ENCODE measurements at regions not wholly inside any gene's neighbourhood (a gene's known extent, or its start where the extent isn't known, plus 50 kb on each side); places are given as distances from the start of the nearest gene placed in this dataset.

- H3K79me2 ChIP-seq = no peaks in the 10 kb centered on the region
- no peaks in the 10 kb centered on the region for H3K9me3 ChIP-seq (ENCODE audit: low read depth)
- TF ChIP-seq EZH2phosphoT487 (IDR thresholded peaks at IDR 0.05; ENCODE audit: low read depth, severe bottlenecking, unreplicated experiment) (no peak), EZH2 (IDR thresholded peaks at IDR 0.05; ENCODE audit: borderline replicate concordance) (no peak)
- TF ChIP-seq, protein P1, sequence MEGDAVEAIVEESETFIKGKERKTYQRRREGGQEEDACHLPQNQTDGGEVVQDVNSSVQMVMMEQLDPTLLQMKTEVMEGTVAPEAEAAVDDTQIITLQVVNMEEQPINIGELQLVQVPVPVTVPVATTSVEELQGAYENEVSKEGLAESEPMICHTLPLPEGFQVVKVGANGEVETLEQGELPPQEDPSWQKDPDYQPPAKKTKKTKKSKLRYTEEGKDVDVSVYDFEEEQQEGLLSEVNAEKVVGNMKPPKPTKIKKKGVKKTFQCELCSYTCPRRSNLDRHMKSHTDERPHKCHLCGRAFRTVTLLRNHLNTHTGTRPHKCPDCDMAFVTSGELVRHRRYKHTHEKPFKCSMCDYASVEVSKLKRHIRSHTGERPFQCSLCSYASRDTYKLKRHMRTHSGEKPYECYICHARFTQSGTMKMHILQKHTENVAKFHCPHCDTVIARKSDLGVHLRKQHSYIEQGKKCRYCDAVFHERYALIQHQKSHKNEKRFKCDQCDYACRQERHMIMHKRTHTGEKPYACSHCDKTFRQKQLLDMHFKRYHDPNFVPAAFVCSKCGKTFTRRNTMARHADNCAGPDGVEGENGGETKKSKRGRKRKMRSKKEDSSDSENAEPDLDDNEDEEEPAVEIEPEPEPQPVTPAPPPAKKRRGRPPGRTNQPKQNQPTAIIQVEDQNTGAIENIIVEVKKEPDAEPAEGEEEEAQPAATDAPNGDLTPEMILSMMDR (IDR thresholded peaks at IDR 0.05; ENCODE audit: poor library complexity) = no peak
- H3K27ac ChIP-seq = no peak overlapping the region
- H3K27me3 ChIP-seq = no peaks in the 10 kb centered on the region
- H3K4me1 ChIP-seq (ENCODE audit: insufficient read depth) = no peaks in the 10 kb centered on the region
- no peak overlapping the region for H3K4me2 ChIP-seq
- no peaks in the 10 kb centered on the region for H3K36me3 ChIP-seq (replicated peaks; ENCODE audit: insufficient read depth, low read depth)
- no peaks in the 10 kb centered on the region for H3K9me2 ChIP-seq (replicated peaks; ENCODE audit: insufficient read depth)
- H4K20me1 ChIP-seq (ENCODE audit: insufficient read depth, poor library complexity, severe bottlenecking) = no peaks in the 10 kb centered on the region
- no peak overlapping the region for H2AFZ ChIP-seq
- no peak for DNase-seq (ENCODE audit: low spot score)
- no peak overlapping the region for H3K4me3 ChIP-seq
These were observed 232.9 kb upstream of the MTPN start for GRCh38 chr7:136210079-136210478.

DNA sequence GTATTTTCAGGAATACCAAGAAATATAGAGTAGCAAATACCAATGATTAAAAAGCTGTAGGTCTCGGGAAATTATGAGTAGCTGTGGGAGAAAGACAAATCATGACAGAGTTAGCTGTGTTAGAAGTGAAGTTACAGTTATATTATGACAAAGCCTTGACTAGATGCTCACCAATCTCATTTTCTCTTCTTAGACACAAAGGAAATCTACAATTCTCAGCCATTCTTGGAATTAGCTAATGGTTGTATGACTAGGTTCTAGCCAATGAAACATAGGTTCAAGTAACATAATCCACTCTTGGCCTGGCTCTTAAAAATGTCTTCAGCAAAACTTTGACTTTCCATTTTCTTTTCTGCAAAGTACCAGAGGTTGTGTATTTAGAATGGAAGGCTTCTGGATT is 228.8 kb upstream of the MTPN start:
- H3K4me2 ChIP-seq = no peak overlapping the region
- no peak overlapping the region for H3K27ac ChIP-seq
- H3K9me3 ChIP-seq (ENCODE audit: low read depth) = no peaks in the 10 kb centered on the region
- 93% methylated on average over 1 of the region's 1 CpG for WGBS (ENCODE audit: low lambda C conversion rate, missing lambda C conversion rate)
- no peaks in the 10 kb centered on the region for H3K36me3 ChIP-seq (replicated peaks; ENCODE audit: insufficient read depth, low read depth)
- no peaks in the 10 kb centered on the region for H4K20me1 ChIP-seq (ENCODE audit: insufficient read depth, poor library complexity, severe bottlenecking)
- no peak for DNase-seq (ENCODE audit: low spot score)
- no peaks in the 10 kb centered on the region for H3K4me1 ChIP-seq (ENCODE audit: insufficient read depth)
- H3K9me2 ChIP-seq (replicated peaks; ENCODE audit: insufficient read depth) = no peaks in the 10 kb centered on the region
- no peaks in the 10 kb centered on the region for H3K27me3 ChIP-seq
- H3K79me2 ChIP-seq = no peaks in the 10 kb centered on the region
- TF ChIP-seq EZH2 (IDR thresholded peaks at IDR 0.05; ENCODE audit: borderline replicate concordance) (no peak), EZH2phosphoT487 (IDR thresholded peaks at IDR 0.05; ENCODE audit: low read depth, severe bottlenecking, unreplicated experiment) (no peak)
- TF ChIP-seq, protein P1 (IDR thresholded peaks at IDR 0.05; ENCODE audit: poor library complexity) = no peak
- no peak overlapping the region for H3K4me3 ChIP-seq
- no peak overlapping the region for H2AFZ ChIP-seq

DNA sequence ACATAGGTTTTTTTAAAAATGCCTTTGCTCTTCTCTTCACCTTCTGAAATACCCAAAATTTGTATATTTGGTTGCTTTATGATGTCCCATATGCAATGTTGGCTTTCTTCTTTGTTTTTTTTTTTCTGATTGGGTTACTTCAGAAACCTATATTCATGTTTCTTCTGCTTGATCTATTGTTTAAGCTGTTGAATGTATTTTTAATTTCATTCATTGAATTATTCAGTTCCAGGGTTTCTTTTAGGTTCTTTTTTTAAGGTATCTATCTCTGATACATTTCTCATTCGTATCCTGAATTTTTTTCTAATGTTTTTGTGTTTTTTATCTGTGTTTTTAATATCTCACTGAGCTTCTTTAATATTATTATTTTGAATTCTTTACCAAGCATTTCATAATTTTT is 221.0 kb upstream of the MTPN start:
- Histone ChIP-seq H3K27ac (no peak overlapping the region), H2AFZ (no peak overlapping the region), H3K79me2 (no peaks in the 10 kb centered on the region), H3K4me3 (no peak overlapping the region), H3K4me2 (no peak overlapping the region), H3K9me2 (replicated peaks; ENCODE audit: insufficient read depth) (no peaks in the 10 kb centered on the region), H3K36me3 (replicated peaks; ENCODE audit: insufficient read depth, low read depth) (no peaks in the 10 kb centered on the region), H3K27me3 (no peaks in the 10 kb centered on the region), H4K20me1 (ENCODE audit: insufficient read depth, poor library complexity, severe bottlenecking) (no peaks in the 10 kb centered on the region), H3K4me1 (ENCODE audit: insufficient read depth) (no peaks in the 10 kb centered on the region), H3K9me3 (ENCODE audit: low read depth) (no peaks in the 10 kb centered on the region)
- TF ChIP-seq EZH2phosphoT487 (IDR thresholded peaks at IDR 0.05; ENCODE audit: low read depth, severe bottlenecking, unreplicated experiment) (no peak), EZH2 (IDR thresholded peaks at IDR 0.05; ENCODE audit: borderline replicate concordance) (no peak)
- TF ChIP-seq, protein P1 (IDR thresholded peaks at IDR 0.05; ENCODE audit: poor library complexity) = no peak
- WGBS (ENCODE audit: low lambda C conversion rate, missing lambda C conversion rate) = 61% methylated on average over 1 of the region's 1 CpG
- no peak for DNase-seq (ENCODE audit: low spot score)

GRCh38 chr7:136194878-136195277 is 217.7 kb upstream of the MTPN start:
- Histone ChIP-seq H3K9me3 (ENCODE audit: low read depth) (no peaks in the 10 kb centered on the region), H3K9me2 (replicated peaks; ENCODE audit: insufficient read depth) (no peaks in the 10 kb centered on the region), H3K79me2 (no peaks in the 10 kb centered on the region), H3K27me3 (no peaks in the 10 kb centered on the region), H3K4me1 (ENCODE audit: insufficient read depth) (no peaks in the 10 kb centered on the region), H2AFZ (no peak overlapping the region), H3K4me3 (no peak overlapping the region), H3K36me3 (replicated peaks; ENCODE audit: insufficient read depth, low read depth) (no peaks in the 10 kb centered on the region), H3K4me2 (no peak overlapping the region), H3K27ac (no peak overlapping the region), H4K20me1 (ENCODE audit: insufficient read depth, poor library complexity, severe bottlenecking) (no peaks in the 10 kb centered on the region)
- TF ChIP-seq EZH2 (IDR thresholded peaks at IDR 0.05; ENCODE audit: borderline replicate concordance) (no peak), EZH2phosphoT487 (IDR thresholded peaks at IDR 0.05; ENCODE audit: low read depth, severe bottlenecking, unreplicated experiment) (no peak)
- TF ChIP-seq, protein P1 (IDR thresholded peaks at IDR 0.05; ENCODE audit: poor library complexity) = no peak
- 83% methylated on average over 1 of the region's 1 CpG for WGBS (ENCODE audit: low lambda C conversion rate, missing lambda C conversion rate)
- no peak for DNase-seq (ENCODE audit: low spot score)
